Panc1 (cell line): ENCODE measurements at regions not wholly inside any gene's neighbourhood (a gene's known extent, or its start where the extent isn't known, plus 50 kb on each side); places are given as distances from the start of the nearest gene placed in this dataset.

Source experiments
- ATAC-seq: fragments of 200-7000 bp; cut with Tn5 transposase; 2 replicates; pipeline ENCODE4 v1.9.1; 2020; ENCODE audit warnings: mild to moderate bottlenecking, moderate library complexity
- BruUV-seq: library from RNA; stranded (reverse); fragments of 400-500 nt; replicated peaks from 2 replicates; lab custom pipeline; 2021; lab: Mats Ljungman, UMichigan
- CTCF ChIA-PET: fragments of 300-600 bp; sonication (Branson Sonifier 250); formaldehyde crosslinking; loops from one replicate; lab custom pipeline; 2022; ENCODE audit warnings: antibody characterized with exemption; lab: Charles Lee
- POLR2A ChIA-PET: fragments of 300-600 bp; sonication (Branson Sonifier 250); formaldehyde crosslinking; loops from one replicate; lab custom pipeline; 2022; ENCODE audit warnings: antibody characterized with exemption; lab: Charles Lee
- DNase-seq: peaks from one replicate; pipeline ENCODE4 v3.0.0-alpha.2; 2010; ENCODE audit warnings: low read depth, low spot score
- H3K27ac ChIP-seq: 2 replicates; pipeline ENCODE4 v1.5.1; 2011; ENCODE audit warnings: mild to moderate bottlenecking, low read length, inconsistent platforms
- H3K27me3 ChIP-seq: fragments of 200-500 bp; sonication (Bioruptor generic); 2 replicates; pipeline ENCODE4 v1.6.0; 2014; ENCODE audit warnings: low read length, inconsistent platforms; ENCODE audit not compliant: control insufficient read depth, insufficient read depth
- H3K36me3 ChIP-seq: fragments of 200-500 bp; sonication (Bioruptor generic); 2 replicates; pipeline ENCODE4 v1.5.1; 2014; ENCODE audit warnings: inconsistent platforms, mild to moderate bottlenecking, low read length, moderate library complexity; ENCODE audit not compliant: control insufficient read depth, insufficient read depth
- H3K4me1 ChIP-seq: 2 replicates; pipeline ENCODE4 v1.5.1; 2011; ENCODE audit warnings: inconsistent platforms, mild to moderate bottlenecking, low read length, moderate library complexity; ENCODE audit not compliant: control insufficient read depth, insufficient read depth
- H3K4me3 ChIP-seq, 2 experiments: 2 replicates each; pipeline ENCODE4 v1.5.1; 2011 to 2012; ENCODE audit warnings: low read depth in 2 of 2, low read length in 2 of 2, mild to moderate bottlenecking in 2 of 2, inconsistent platforms in 1 of 2, moderate library complexity in 1 of 2
- H3K9me3 ChIP-seq: fragments of 200-500 bp; sonication (Bioruptor generic); 2 replicates; pipeline ENCODE4 v1.5.1; 2014; ENCODE audit warnings: low read depth, mild to moderate bottlenecking, inconsistent platforms, low read length, moderate library complexity; ENCODE audit not compliant: control insufficient read depth, insufficient read depth
- POLR2AphosphoS5 ChIP-seq: IDR thresholded peaks from 2 replicates; pipeline ENCODE4 v1.6.1; 2012; ENCODE audit warnings: mild to moderate bottlenecking, low read depth, low read length, moderate library complexity
- SIN3A ChIP-seq: IDR thresholded peaks from 2 replicates; pipeline ENCODE4 v1.6.1; 2012; ENCODE audit warnings: low read depth, mild to moderate bottlenecking, low read length, moderate library complexity, borderline replicate concordance; ENCODE audit not compliant: insufficient read depth
- TCF7L2 ChIP-seq: IDR thresholded peaks from 2 replicates; pipeline ENCODE4 v1.6.1; 2011; ENCODE audit warnings: mild to moderate bottlenecking, low read depth, low read length, inconsistent platforms
- in situ Hi-C: cut with HindIII; loops from 2 replicates; pipeline ENCODE4 v1.10.0; 2016; ENCODE audit warnings: low sequenced_read_pairs, low pct_unique_long_range_greater_than_20kb
- intact Hi-C: fragments of 100-400 bp; cut with micrococcal nuclease; formaldehyde crosslinking; loops from one replicate; pipeline ENCODE4 v1.10.0; 2022; ENCODE audit not compliant: unreplicated experiment
- TF ChIP-seq, protein P1 (sequence below), 2 experiments: IDR thresholded peaks; 2 replicates each; pipeline ENCODE4 v1.6.1; 2011 to 2012; ENCODE audit warnings: low read depth in 2 of 2, control low read depth in 1 of 2, low read length in 1 of 2, mild to moderate bottlenecking in 1 of 2, moderate library complexity in 1 of 2; ENCODE audit not compliant: insufficient read depth in 1 of 2
- TF ChIP-seq, protein P2 (sequence below): fragments of 450-650 bp; IDR thresholded peaks from 2 replicates; pipeline ENCODE4 v1.5.1; 2017; ENCODE audit warnings: mild to moderate bottlenecking

DNA sequence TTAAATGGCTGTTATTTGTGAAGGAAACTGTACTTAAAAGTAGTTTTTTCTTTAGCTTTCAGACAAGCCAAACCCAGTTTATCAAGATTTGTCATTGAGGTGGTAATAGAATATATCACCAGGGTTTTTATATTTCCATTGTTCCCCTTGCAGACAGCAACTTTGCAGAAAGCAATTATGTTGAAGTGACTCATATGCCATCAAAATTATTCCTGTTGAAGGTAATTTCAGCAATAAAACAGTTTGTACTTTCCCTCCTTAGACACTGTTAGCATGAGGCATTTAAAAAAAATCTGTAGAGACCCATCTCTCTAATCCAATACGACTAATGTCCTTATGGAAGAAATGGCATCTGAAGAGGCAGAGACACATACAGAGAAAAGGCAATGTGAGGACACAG lies 219.0 kb downstream of the NFKBIZ start:
- Histone ChIP-seq H3K4me1 (no peaks in the 10 kb centered on the region), H3K36me3 (no peaks in the 10 kb centered on the region), H3K9me3 (no peaks in the 10 kb centered on the region; the same call in 1 of the 2 replicates), H3K27me3 (no peaks in the 10 kb centered on the region), H3K4me3 (no peak overlapping the region), H3K27ac (no peak overlapping the region)
- no TSS peak for BruUV-seq
- ATAC-seq (no peak), DNase-seq (no peak)
- in situ Hi-C loops (no loop called here), intact Hi-C loops (no loop called here)
- POLR2A ChIA-PET, result no interaction called here
- TF ChIP-seq POLR2AphosphoS5 (no peak), TCF7L2 (no peak), SIN3A (no peak)
- TF ChIP-seq, protein P1, sequence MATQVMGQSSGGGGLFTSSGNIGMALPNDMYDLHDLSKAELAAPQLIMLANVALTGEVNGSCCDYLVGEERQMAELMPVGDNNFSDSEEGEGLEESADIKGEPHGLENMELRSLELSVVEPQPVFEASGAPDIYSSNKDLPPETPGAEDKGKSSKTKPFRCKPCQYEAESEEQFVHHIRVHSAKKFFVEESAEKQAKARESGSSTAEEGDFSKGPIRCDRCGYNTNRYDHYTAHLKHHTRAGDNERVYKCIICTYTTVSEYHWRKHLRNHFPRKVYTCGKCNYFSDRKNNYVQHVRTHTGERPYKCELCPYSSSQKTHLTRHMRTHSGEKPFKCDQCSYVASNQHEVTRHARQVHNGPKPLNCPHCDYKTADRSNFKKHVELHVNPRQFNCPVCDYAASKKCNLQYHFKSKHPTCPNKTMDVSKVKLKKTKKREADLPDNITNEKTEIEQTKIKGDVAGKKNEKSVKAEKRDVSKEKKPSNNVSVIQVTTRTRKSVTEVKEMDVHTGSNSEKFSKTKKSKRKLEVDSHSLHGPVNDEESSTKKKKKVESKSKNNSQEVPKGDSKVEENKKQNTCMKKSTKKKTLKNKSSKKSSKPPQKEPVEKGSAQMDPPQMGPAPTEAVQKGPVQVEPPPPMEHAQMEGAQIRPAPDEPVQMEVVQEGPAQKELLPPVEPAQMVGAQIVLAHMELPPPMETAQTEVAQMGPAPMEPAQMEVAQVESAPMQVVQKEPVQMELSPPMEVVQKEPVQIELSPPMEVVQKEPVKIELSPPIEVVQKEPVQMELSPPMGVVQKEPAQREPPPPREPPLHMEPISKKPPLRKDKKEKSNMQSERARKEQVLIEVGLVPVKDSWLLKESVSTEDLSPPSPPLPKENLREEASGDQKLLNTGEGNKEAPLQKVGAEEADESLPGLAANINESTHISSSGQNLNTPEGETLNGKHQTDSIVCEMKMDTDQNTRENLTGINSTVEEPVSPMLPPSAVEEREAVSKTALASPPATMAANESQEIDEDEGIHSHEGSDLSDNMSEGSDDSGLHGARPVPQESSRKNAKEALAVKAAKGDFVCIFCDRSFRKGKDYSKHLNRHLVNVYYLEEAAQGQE (IDR thresholded peaks at IDR 0.05; ENCODE audit: insufficient read depth in 1 of 2, low read depth in 2 of 2, low read length in 1 of 2), result no peak
- CTCF ChIA-PET, result no interaction called here

DNA sequence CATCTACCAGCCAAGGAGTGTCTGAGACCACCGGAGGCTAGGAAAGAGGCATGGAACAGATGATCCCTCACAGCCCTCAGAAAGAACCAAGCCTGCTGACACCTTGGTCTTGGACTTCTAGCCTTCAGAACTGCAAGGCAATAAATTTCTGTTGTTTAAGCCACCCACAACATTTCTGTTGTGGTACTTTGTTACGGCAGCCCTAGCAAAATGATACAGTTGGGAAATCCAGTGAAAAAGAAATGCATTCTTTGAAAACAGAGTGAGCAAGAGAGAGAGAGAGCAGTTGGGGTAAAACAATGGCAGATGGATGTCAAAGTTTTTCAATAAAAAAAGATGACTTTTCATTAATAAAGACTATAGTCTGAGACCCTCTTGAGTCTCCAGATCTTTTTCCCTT lies 219.4 kb downstream of the NFKBIZ start:
- no peak overlapping the region for H3K27ac ChIP-seq
- no peaks in the 10 kb centered on the region for H3K27me3 ChIP-seq
- TF ChIP-seq POLR2AphosphoS5 (no peak), SIN3A (no peak), TCF7L2 (no peak)
- TF ChIP-seq, protein P1 (IDR thresholded peaks at IDR 0.05; ENCODE audit: insufficient read depth in 1 of 2, low read depth in 2 of 2, low read length in 1 of 2), result no peak
- TF ChIP-seq, protein P2, sequence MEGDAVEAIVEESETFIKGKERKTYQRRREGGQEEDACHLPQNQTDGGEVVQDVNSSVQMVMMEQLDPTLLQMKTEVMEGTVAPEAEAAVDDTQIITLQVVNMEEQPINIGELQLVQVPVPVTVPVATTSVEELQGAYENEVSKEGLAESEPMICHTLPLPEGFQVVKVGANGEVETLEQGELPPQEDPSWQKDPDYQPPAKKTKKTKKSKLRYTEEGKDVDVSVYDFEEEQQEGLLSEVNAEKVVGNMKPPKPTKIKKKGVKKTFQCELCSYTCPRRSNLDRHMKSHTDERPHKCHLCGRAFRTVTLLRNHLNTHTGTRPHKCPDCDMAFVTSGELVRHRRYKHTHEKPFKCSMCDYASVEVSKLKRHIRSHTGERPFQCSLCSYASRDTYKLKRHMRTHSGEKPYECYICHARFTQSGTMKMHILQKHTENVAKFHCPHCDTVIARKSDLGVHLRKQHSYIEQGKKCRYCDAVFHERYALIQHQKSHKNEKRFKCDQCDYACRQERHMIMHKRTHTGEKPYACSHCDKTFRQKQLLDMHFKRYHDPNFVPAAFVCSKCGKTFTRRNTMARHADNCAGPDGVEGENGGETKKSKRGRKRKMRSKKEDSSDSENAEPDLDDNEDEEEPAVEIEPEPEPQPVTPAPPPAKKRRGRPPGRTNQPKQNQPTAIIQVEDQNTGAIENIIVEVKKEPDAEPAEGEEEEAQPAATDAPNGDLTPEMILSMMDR, result no peak
- BruUV-seq, result no TSS peak
- no peaks in the 10 kb centered on the region; the same call in 1 of the 2 replicates for H3K9me3 ChIP-seq
- no peak overlapping the region for H3K4me3 ChIP-seq
- ATAC-seq (no peak), DNase-seq (no peak)
- H3K36me3 ChIP-seq, result no peaks in the 10 kb centered on the region
- H3K4me1 ChIP-seq, result no peaks in the 10 kb centered on the region
- ChIA-PET CTCF (no interaction called here), POLR2A (no interaction called here)
- in situ Hi-C loops, result no loop called here
- intact Hi-C loops, result no loop called here
